ENCODE measurements at regions not wholly inside any gene's neighbourhood (a gene's known extent, or its start where the extent isn't known, plus 50 kb on each side); places are given as distances from the start of the nearest gene placed in this dataset.

DNA sequence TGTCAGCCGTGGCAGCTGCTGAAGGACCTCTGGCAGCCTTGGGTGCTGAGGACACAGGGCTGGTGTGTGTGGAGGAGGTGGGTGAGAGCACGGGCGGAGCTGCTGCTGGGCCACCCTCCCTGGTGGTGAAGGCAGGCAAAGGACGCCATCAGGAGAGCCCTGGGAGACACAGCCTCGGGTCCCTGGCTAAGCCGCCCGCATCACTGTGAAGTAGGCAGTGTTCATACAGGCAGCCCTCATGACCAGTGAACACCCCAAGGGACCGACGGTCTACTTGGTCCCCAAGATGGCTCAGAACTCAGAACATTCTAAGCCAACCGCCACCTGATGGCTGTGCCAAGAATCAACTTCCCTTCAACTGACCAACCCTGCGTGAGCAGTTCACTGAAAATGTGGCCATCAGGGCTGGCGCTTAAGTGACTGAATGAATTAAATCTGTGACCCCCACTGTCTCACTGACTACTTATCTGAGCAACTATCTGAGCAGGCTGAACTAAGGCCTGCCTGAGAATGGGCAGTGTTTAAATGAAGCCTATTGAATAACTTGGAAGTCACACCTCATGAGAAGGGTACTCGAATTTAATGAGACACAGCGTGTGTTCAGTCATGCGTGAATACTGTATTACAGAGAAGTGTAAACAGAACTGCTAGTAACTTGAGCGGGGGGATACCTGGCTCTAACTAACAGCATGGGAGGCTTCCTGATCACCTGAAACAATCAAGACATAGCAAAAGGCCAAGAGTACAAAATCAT, 54.7 kb upstream of the SIMC1 start:
- TF ChIP-seq, protein P1, sequence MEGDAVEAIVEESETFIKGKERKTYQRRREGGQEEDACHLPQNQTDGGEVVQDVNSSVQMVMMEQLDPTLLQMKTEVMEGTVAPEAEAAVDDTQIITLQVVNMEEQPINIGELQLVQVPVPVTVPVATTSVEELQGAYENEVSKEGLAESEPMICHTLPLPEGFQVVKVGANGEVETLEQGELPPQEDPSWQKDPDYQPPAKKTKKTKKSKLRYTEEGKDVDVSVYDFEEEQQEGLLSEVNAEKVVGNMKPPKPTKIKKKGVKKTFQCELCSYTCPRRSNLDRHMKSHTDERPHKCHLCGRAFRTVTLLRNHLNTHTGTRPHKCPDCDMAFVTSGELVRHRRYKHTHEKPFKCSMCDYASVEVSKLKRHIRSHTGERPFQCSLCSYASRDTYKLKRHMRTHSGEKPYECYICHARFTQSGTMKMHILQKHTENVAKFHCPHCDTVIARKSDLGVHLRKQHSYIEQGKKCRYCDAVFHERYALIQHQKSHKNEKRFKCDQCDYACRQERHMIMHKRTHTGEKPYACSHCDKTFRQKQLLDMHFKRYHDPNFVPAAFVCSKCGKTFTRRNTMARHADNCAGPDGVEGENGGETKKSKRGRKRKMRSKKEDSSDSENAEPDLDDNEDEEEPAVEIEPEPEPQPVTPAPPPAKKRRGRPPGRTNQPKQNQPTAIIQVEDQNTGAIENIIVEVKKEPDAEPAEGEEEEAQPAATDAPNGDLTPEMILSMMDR (IDR thresholded peaks at IDR 0.05; ENCODE audit: low read depth, low read length) = no peak
- no peak for DNase-seq (ENCODE audit: low read depth, low spot score)
- in situ Hi-C loops (cut with HindIII; ENCODE audit: low sequenced_read_pairs) = no loop called here
- no peak overlapping the region for H3K4me3 ChIP-seq (ENCODE audit: low read depth, low read length)

DNA sequence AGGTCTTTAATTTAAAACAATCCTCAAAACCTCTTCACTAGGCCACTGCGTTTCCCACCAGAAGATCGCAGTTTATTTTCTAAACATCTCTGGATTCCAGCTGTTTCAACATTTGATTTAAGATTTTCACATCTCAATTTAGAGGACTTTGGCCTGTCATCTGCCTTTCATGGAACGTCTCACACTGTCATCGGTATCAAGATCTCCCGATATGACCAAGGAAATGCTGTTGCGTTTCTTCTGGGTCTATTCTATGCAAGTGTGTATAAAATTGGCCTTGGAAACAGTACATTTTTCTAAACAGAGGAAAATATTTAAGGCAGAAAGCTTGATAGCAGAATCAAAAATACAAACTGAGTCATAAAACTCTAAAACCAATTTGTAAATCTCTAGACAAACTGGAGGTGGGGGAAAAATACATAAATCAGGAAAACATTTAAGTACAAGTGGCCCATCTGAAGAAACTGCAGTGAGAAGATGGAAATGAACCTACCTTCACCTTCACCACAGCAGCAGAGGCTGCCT, 53.6 kb upstream of the SIMC1 start:
- no peak for DNase-seq (ENCODE audit: low read depth, low spot score)
- TF ChIP-seq, protein P1 (IDR thresholded peaks at IDR 0.05; ENCODE audit: low read depth, low read length) = no peak
- H3K4me3 ChIP-seq (ENCODE audit: low read depth, low read length) = no peak overlapping the region
- in situ Hi-C loops (cut with HindIII; ENCODE audit: low sequenced_read_pairs) = no loop called here

DNA sequence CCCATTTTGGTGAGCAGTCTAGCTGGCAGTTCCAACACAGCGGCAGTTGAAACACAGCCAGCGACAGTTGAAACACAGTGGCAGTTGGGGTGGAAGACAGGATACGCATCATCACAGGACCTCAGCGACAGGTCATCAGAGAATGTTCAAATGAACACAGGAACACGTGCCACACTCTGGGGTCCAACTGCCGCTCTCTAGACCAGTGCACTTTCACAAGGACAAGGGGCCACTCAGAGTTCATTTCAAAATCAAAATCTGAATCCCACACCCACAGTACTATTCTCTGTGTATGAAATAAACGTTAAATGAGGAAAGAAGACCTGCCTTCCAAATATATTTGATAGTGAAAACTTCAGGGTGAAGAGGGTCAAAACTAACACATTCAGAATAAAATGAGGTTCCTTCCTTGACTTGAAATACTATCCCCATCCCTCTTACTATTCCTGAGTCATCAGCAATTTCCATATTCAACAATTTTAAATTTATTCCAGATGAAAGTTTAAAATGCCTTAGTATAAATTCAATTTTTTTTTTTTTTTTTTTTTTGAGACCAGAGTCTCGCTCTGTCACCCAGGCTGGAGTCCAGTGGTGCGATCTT, 53.0 kb upstream of the SIMC1 start:
- in situ Hi-C loops (cut with HindIII; ENCODE audit: low sequenced_read_pairs) = no loop called here
- H3K4me3 ChIP-seq (ENCODE audit: low read depth, low read length) = no peak overlapping the region
- DNase-seq (ENCODE audit: low read depth, low spot score) = no peak
- TF ChIP-seq, protein P1 (IDR thresholded peaks at IDR 0.05; ENCODE audit: low read depth, low read length) = no peak

DNA sequence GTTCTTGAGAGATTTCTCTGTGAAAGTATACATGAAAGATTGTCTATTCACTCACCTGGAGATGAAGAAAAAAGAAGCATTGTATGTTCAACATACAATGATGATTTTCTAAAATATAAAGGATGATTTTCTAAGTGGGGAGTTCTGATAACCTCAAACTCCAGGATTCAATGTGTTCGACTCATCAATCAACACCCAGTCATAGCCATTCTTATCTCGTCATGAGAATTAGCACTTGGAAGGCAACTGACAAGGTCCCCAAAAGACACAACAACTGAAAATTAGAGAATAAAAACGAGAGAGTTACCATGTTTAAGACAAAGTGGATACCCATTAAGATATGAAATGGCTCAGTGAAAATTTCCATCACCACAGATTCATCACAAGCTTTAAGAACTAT, 52.1 kb upstream of the SIMC1 start:
- DNase-seq (ENCODE audit: low read depth, low spot score) = no peak
- no peak overlapping the region for H3K4me3 ChIP-seq (ENCODE audit: low read depth, low read length)
- TF ChIP-seq, protein P1 (IDR thresholded peaks at IDR 0.05; ENCODE audit: low read depth, low read length) = no peak
- in situ Hi-C loops (cut with HindIII; ENCODE audit: low sequenced_read_pairs) = no loop called here

DNA sequence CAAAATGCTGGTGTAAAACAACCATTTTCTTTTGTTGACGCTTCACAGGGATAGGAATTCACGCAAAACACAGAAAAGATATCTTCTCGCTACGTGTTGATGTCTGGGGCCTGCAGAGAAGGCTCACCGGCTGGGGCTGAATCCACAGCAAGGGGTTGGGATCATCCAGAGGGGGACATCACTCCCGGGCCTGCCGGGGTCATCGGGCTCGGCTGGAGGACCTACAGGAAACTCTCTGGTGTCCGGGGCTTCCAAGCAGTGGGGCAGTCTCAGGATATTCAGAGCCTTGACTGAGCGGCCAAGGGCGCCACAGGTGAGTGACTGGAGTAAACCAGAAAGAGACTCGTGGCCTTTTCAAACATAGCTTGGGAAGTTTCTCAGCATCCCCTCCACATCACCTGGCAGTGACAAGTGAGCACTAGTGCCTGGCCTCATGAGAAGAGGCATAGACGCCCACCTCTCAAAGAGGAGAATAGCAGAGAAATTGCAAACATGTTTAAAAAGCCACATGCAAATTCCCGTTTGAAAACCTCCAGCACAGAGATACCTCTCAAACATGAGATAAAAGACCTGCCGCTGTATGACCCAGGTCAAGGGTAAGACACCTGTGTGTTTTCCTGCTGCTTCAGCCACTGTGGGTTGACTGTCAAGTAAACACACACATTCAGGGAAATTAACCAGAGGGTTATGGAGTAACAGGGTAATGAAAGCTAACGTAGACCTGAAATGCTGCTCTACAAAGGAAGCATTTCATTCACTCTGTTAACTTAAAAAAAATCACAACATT, 50.8 kb upstream of the SIMC1 start:
- no peak for DNase-seq (ENCODE audit: low read depth, low spot score)
- TF ChIP-seq, protein P1 (IDR thresholded peaks at IDR 0.05; ENCODE audit: low read depth, low read length) = no peak
- in situ Hi-C loops (cut with HindIII; ENCODE audit: low sequenced_read_pairs) = no loop called here
- H3K4me3 ChIP-seq (ENCODE audit: low read depth, low read length) = no peak overlapping the region

DNA sequence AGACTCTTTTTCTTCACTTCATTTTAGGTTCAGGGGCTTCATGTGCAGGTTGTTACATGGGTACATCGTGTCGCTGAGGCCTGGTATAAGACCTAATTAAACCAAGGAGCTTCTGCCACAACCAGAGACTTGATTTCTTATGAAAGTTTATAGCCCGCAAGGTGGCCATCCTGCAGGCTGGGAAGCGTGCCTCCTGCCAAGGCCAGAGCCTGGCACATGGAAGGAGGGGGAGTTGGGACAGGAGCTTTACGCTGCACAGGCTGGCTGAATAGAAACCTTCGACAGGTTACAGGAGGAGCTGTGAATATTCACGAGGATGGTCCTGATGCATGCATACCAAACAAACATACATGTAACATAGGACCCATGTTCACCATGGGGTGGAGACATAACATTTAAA, 50.1 kb upstream of the SIMC1 start:
- in situ Hi-C loops (cut with HindIII; ENCODE audit: low sequenced_read_pairs) = no loop called here
- no peak overlapping the region for H3K4me3 ChIP-seq (ENCODE audit: low read depth, low read length)
- TF ChIP-seq, protein P1 (IDR thresholded peaks at IDR 0.05; ENCODE audit: low read depth, low read length) = no peak
- no peak for DNase-seq (ENCODE audit: low read depth, low spot score)
